H9 (cell line): ENCODE measurements at regions not wholly inside any gene's neighbourhood (a gene's known extent, or its start where the extent isn't known, plus 50 kb on each side); places are given as distances from the start of the nearest gene placed in this dataset.

Experiments used
- DNase-seq: peaks from one replicate; pipeline ENCODE4 v3.0.0-alpha.2; 2017
- H2AFZ ChIP-seq: one replicate; pipeline ENCODE4 v1.6.1; 2013; ENCODE audit warnings: mild to moderate bottlenecking, low read length, control low read depth, moderate library complexity
- H2AK5ac ChIP-seq: 2 replicates; pipeline ENCODE4 v1.6.1; 2013; ENCODE audit warnings: low read length, control low read depth, mixed read lengths; ENCODE audit not compliant: insufficient read length
- H2BK120ac ChIP-seq: one replicate; pipeline ENCODE4 v1.6.1; 2013; ENCODE audit warnings: low read depth, mild to moderate bottlenecking, low read length, control low read depth, inconsistent platforms; ENCODE audit not compliant: poor library complexity, severe bottlenecking
- H2BK12ac ChIP-seq: 2 replicates; pipeline ENCODE4 v1.6.1; 2013; ENCODE audit warnings: low read length, control low read depth, mixed read lengths, low read depth; ENCODE audit not compliant: insufficient read length
- H2BK15ac ChIP-seq: 2 replicates; pipeline ENCODE4 v1.6.1; 2013; ENCODE audit warnings: low read depth, low read length, control low read depth
- H2BK20ac ChIP-seq: one replicate; pipeline ENCODE4 v1.6.1; 2013; ENCODE audit warnings: low read depth, mild to moderate bottlenecking, low read length, control low read depth, inconsistent platforms; ENCODE audit not compliant: poor library complexity, severe bottlenecking
- H2BK5ac ChIP-seq: 2 replicates; pipeline ENCODE4 v1.6.1; 2013; ENCODE audit warnings: low read length, control low read depth, mixed read lengths; ENCODE audit not compliant: insufficient read length
- H3K14ac ChIP-seq: 2 replicates; pipeline ENCODE4 v1.6.1; 2013; ENCODE audit warnings: low read length, control low read depth; ENCODE audit not compliant: insufficient read depth
- H3K18ac ChIP-seq: 2 replicates; pipeline ENCODE4 v1.6.1; 2013; ENCODE audit warnings: low read depth, mild to moderate bottlenecking, mixed read lengths, low read length, control low read depth; ENCODE audit not compliant: insufficient read length
- H3K23ac ChIP-seq: 2 replicates; pipeline ENCODE4 v1.6.1; 2013; ENCODE audit warnings: low read length, control low read depth, mixed read lengths, low read depth; ENCODE audit not compliant: insufficient read length
- H3K23me2 ChIP-seq: 2 replicates; pipeline ENCODE4 v1.6.1; 2013; ENCODE audit warnings: low read depth, mild to moderate bottlenecking, mixed read lengths, low read length, control low read depth; ENCODE audit not compliant: insufficient read length, poor library complexity, severe bottlenecking
- H3K27ac ChIP-seq: 2 replicates; pipeline ENCODE4 v1.5.1; 2013; ENCODE audit warnings: low read length, control low read depth, mixed read lengths, low read depth; ENCODE audit not compliant: insufficient read length
- H3K27me3 ChIP-seq: 2 replicates; pipeline ENCODE4 v1.6.1; 2013; ENCODE audit warnings: low read length, control low read depth, inconsistent platforms; ENCODE audit not compliant: insufficient read depth
- H3K4ac ChIP-seq: 2 replicates; pipeline ENCODE4 v1.6.1; 2013; ENCODE audit warnings: low read depth, mild to moderate bottlenecking, control low read depth, inconsistent platforms, low read length, moderate library complexity
- H3K4me1 ChIP-seq: 2 replicates; pipeline ENCODE4 v1.6.1; 2013; ENCODE audit warnings: low read length, control low read depth, inconsistent platforms; ENCODE audit not compliant: insufficient read depth
- H3K4me2 ChIP-seq: 2 replicates; pipeline ENCODE4 v1.6.1; 2013; ENCODE audit warnings: low read length, control low read depth, mixed read lengths; ENCODE audit not compliant: insufficient read length, insufficient read depth
- H3K56ac ChIP-seq: 2 replicates; pipeline ENCODE4 v1.6.1; 2013; ENCODE audit warnings: low read depth, mild to moderate bottlenecking, mixed read lengths, low read length, control low read depth; ENCODE audit not compliant: insufficient read length
- H3K79me1 ChIP-seq: 2 replicates; pipeline ENCODE4 v1.6.1; 2013; ENCODE audit warnings: low read depth, mild to moderate bottlenecking, moderate library complexity, low read length, control low read depth, inconsistent platforms; ENCODE audit not compliant: insufficient read depth, poor library complexity, severe bottlenecking
- H3K79me2 ChIP-seq: 2 replicates; pipeline ENCODE4 v1.6.1; 2013; ENCODE audit warnings: low read length, control low read depth, inconsistent platforms; ENCODE audit not compliant: insufficient read depth
- H3K9ac ChIP-seq: 2 replicates; pipeline ENCODE4 v1.6.1; 2013; ENCODE audit warnings: low read length, control low read depth, mixed read lengths; ENCODE audit not compliant: insufficient read length; ENCODE audit errors: extremely low read depth
- H3K9me3 ChIP-seq: one replicate; pipeline ENCODE4 v1.6.1; 2013; ENCODE audit warnings: low read depth, low read length, inconsistent platforms; ENCODE audit not compliant: control insufficient read depth
- H3T11ph ChIP-seq: one replicate; pipeline ENCODE4 v1.6.1; 2013; ENCODE audit warnings: mild to moderate bottlenecking, low read length, control low read depth, inconsistent platforms
- H4K20me1 ChIP-seq: one replicate; pipeline ENCODE4 v1.6.1; 2013; ENCODE audit not compliant: control insufficient read depth, insufficient read length, insufficient read depth
- H4K5ac ChIP-seq: 2 replicates; pipeline ENCODE4 v1.6.1; 2013; ENCODE audit warnings: low read depth, mild to moderate bottlenecking, mixed read lengths, low read length, control low read depth; ENCODE audit not compliant: insufficient read length
- H4K8ac ChIP-seq: replicated peaks from 2 replicates; pipeline ENCODE4 v1.6.1; 2013; ENCODE audit warnings: low read length, control low read depth, mixed read lengths, low read depth; ENCODE audit not compliant: insufficient read length
- H4K91ac ChIP-seq: 2 replicates; pipeline ENCODE4 v1.6.1; 2013; ENCODE audit warnings: low read depth, mild to moderate bottlenecking, moderate library complexity, mixed read lengths, low read length, control low read depth; ENCODE audit not compliant: insufficient read length
- H3K27ac Mint-ChIP-seq, 3 experiments: 2 replicates in 2 of 3; 3 replicates in 1 of 3; pipeline ENCODE4 v1.8.0; 2020 to 2021; ENCODE audit warnings: mixed read lengths in 3 of 3, mild to moderate bottlenecking in 1 of 3, moderate library complexity in 1 of 3
- H3K27me3 Mint-ChIP-seq: 2 replicates; pipeline ENCODE4 v1.8.0; 2021; ENCODE audit warnings: low read depth, mild to moderate bottlenecking, moderate library complexity, mixed read lengths
- H3K36me3 Mint-ChIP-seq, 3 experiments: 2 replicates in 2 of 3; 3 replicates in 1 of 3; pipeline ENCODE4 v1.8.0; 2020 to 2021; ENCODE audit warnings: low read depth in 3 of 3, mixed read lengths in 3 of 3; ENCODE audit not compliant: insufficient read depth in 1 of 3
- H3K4me1 Mint-ChIP-seq, 2 experiments: 2 replicates each; pipeline ENCODE4 v1.8.0; 2020; ENCODE audit warnings: mixed read lengths in 2 of 2
- H3K4me3 Mint-ChIP-seq, 2 experiments: 2 replicates in 1 of 2; 3 replicates in 1 of 2; pipeline ENCODE4 v1.8.0; 2020 to 2021; ENCODE audit warnings: mild to moderate bottlenecking in 2 of 2, mixed read lengths in 2 of 2, moderate library complexity in 1 of 2
- H3K9me3 Mint-ChIP-seq, 2 experiments: 2 replicates in 1 of 2; 3 replicates in 1 of 2; pipeline ENCODE4 v1.8.0; 2020; ENCODE audit warnings: mild to moderate bottlenecking in 2 of 2, mixed read lengths in 2 of 2, moderate library complexity in 1 of 2
- CTCF ChIP-seq: fragments of 200-600 bp; sonication (generic); conservative IDR thresholded peaks from 3 replicates; pipeline ENCODE4 v1.8.0; 2021; ENCODE audit warnings: antibody characterized with exemption, mild to moderate bottlenecking
- WGBS: extraction: QIAGEN DNeasy Blood & Tissue Kit; methylation state at CpG from one replicate; pipeline ENCODE4 v1.1.7; 2013; ENCODE audit warnings: missing lambda C conversion rate, low lambda C conversion rate, mixed read lengths; ENCODE audit not compliant: insufficient read length; ENCODE audit errors: extremely low coverage; 5-methylcytosine and 5-hydroxymethylcytosine counted together

GRCh38 chr7:33705333-33705833 is 200.0 kb upstream of the BMPER start:
- H4K91ac ChIP-seq = no peak overlapping the region
- H4K5ac ChIP-seq = no peak overlapping the region
- no peak overlapping the region for H3K27ac ChIP-seq
- Mint-ChIP-seq H3K4me3 (0 out of 5 replicates have a peak overlapping the region, but pooled peaks of 1 of the 2 experiments have one; percentile 59), H3K27me3 (peaks cover 75% of the 10 kb centered on the region), H3K4me1 (peaks cover 39 to 47% of the 10 kb centered on the region in 2 experiments), H3K9me3 (peaks cover 17 to 20% of the 10 kb centered on the region in 2 experiments), H3K27ac (peak overlapping the region; percentile 54 to 80 (median 78); a peak in 4 of 7 replicates), H3K36me3 (peaks cover 14 to 22% (median 16%) of the 10 kb centered on the region in 3 experiments)
- H2BK120ac ChIP-seq = no peak overlapping the region
- H2BK20ac ChIP-seq = no peak overlapping the region
- no peak overlapping the region for H2BK12ac ChIP-seq
- H2AFZ ChIP-seq = no peak overlapping the region
- no peaks in the 10 kb centered on the region for H3K23me2 ChIP-seq
- H2BK15ac ChIP-seq = no peak overlapping the region
- no peak overlapping the region for H2AK5ac ChIP-seq
- no peak overlapping the region for H2BK5ac ChIP-seq
- no peak overlapping the region for H3K9ac ChIP-seq
- H3K79me1 ChIP-seq = no peaks in the 10 kb centered on the region
- no peak for TF ChIP-seq CTCF
- H3K27me3 ChIP-seq = peaks cover 6% of the 10 kb centered on the region; the same call in 1 of the 2 replicates
- peak; percentile 93 for DNase-seq
- peaks cover 10% of the 10 kb centered on the region for H3K4me1 ChIP-seq
- H4K20me1 ChIP-seq = no peaks in the 10 kb centered on the region
- WGBS = no CpG with 5 or more reads among the region's 5 CpGs
- H3K4ac ChIP-seq = no peak overlapping the region
- H4K8ac ChIP-seq = no peak overlapping the region
- H3K4me2 ChIP-seq = peak overlapping the region; percentile 16
- no peak overlapping the region for H3T11ph ChIP-seq
- H3K79me2 ChIP-seq = no peaks in the 10 kb centered on the region
- H3K23ac ChIP-seq = no peak overlapping the region
- no peak overlapping the region for H3K18ac ChIP-seq
- no peak overlapping the region for H3K14ac ChIP-seq
- peaks cover 11% of the 10 kb centered on the region for H3K9me3 ChIP-seq
- H3K56ac ChIP-seq = no peak overlapping the region
